ENCODE measurements at regions not wholly inside any gene's neighbourhood (a gene's known extent, or its start where the extent isn't known, plus 50 kb on each side); places are given as distances from the start of the nearest gene placed in this dataset.
"Not testable (repeated sequence)": the region's sequence is repeated elsewhere in the genome, so short reads cannot be mapped to it uniquely, and the experiment has no call there.

DNA sequence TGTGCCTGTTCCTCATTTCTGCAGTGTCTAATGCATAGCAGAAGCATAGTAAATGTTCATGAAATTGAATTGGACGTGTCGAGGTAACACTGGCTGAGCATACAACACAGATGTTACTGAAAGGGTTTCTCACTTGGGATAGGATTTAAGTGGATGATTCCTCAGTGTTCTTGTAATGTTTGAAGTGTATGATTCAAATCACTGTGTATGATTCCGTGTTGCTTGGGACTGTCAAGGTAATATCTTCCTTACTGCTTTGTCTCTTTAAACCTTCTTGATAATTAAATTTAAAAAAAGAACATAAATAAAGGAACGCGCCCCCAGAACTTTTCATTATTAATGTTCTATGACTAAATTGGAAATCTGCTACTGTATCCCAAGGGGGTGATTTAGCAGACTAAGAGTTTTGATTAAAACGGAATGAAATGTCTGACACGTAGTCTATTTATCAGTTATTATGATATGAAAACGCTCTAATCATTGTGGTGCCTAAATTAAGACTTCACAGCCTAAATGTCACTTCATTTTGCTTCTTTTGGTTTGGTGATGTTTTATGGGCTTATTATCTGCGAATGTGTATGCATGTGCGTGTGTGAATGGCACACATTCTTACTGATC lies 696.9 kb upstream of the EPHA5 start:
- H3K4me3 ChIP-seq (replicated peaks in 1 of 3; ENCODE audit: insufficient read depth in 1 of 3, low read depth in 1 of 3, low read length in 3 of 3), result no peak overlapping the region
- ChIA-PET POLR2A (no interaction called here), CTCF (no interaction called here)
- dilution Hi-C loops (cut with MboI; ENCODE audit: extremely low pct_ligation_motif_present, low sequenced_read_pairs) (no loop called here), intact Hi-C loops (cut with micrococcal nuclease) (no loop called here)
- H2AFZ ChIP-seq (ENCODE audit: low read depth, low read length), result no peak overlapping the region
- H3K9me3 ChIP-seq (replicated peaks; ENCODE audit: control insufficient read depth, insufficient read depth, low read length), result no peaks in the 10 kb centered on the region
- FAIRE-seq, result no peak
- H3K9me1 ChIP-seq (replicated peaks; ENCODE audit: control insufficient read depth, extremely low read depth, insufficient read depth, low read length), result no peaks in the 10 kb centered on the region
- no peaks in the 10 kb centered on the region for H3K4me1 ChIP-seq (ENCODE audit: control insufficient read depth, extremely low read depth, insufficient read depth, low read length)
- no peaks in the 10 kb centered on the region for H3K36me3 ChIP-seq (ENCODE audit: control insufficient read depth in 2 of 2, extremely low read depth in 1 of 2, insufficient read depth in 2 of 2, low read length in 2 of 2)
- H3K9ac ChIP-seq (replicated peaks; ENCODE audit: extremely low read depth, insufficient read depth, low read length), result no peak overlapping the region
- H3K27me3 ChIP-seq (ENCODE audit: control insufficient read depth in 2 of 2, insufficient read depth in 2 of 2, low read length in 2 of 2), result no peaks in the 10 kb centered on the region
- no peak overlapping the region for H3K4me2 ChIP-seq (ENCODE audit: insufficient read depth, low read length)
- DNase-seq (ENCODE audit: low read depth, low spot score), result no peak
- H3K79me2 ChIP-seq (ENCODE audit: control insufficient read depth, insufficient read depth, low read length), result no peaks in the 10 kb centered on the region
- no peak overlapping the region for H3K27ac ChIP-seq (ENCODE audit: insufficient read depth, low read depth, low read length)
- no peak for TF ChIP-seq MYC (IDR thresholded peaks at IDR 0.05; ENCODE audit: low read depth, low read length)
- no TSS peak for BruUV-seq (replicated peaks)
- H4K20me1 ChIP-seq (replicated peaks; ENCODE audit: control insufficient read depth, extremely low read depth, insufficient read depth, low read length), result no peaks in the 10 kb centered on the region

DNA sequence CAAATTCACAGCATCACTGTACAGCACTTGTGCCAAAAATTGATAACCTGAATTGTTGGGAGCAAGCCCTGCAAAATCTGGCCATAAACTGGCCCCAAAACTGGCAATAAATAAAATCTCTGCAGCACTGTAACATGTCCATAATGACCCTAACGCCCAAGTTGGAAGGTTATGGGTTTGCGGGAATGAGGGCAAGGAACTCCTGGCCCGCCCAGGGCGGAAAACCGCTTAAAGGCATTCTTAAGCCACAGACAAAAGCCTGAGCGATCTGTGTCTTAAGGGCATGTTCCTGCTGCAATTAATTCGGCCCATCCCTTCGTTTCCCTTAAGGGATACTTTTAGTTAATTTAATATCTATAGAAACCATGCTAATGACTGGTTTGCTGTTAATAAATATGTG lies 690.1 kb upstream of the EPHA5 start:
- H3K27me3 ChIP-seq (ENCODE audit: control insufficient read depth in 2 of 2, insufficient read depth in 2 of 2, low read length in 2 of 2); H3K9me1 ChIP-seq (replicated peaks; ENCODE audit: control insufficient read depth, extremely low read depth, insufficient read depth, low read length); H3K9me3 ChIP-seq (replicated peaks; ENCODE audit: control insufficient read depth, insufficient read depth, low read length); H3K27ac ChIP-seq (ENCODE audit: insufficient read depth, low read depth, low read length); H3K9ac ChIP-seq (replicated peaks; ENCODE audit: extremely low read depth, insufficient read depth, low read length); CTCF ChIA-PET; H3K4me1 ChIP-seq (ENCODE audit: control insufficient read depth, extremely low read depth, insufficient read depth, low read length); POLR2A ChIA-PET; intact Hi-C loops (cut with micrococcal nuclease); BruUV-seq (replicated peaks); dilution Hi-C loops (cut with MboI; ENCODE audit: extremely low pct_ligation_motif_present, low sequenced_read_pairs); H3K4me2 ChIP-seq (ENCODE audit: insufficient read depth, low read length); H2AFZ ChIP-seq (ENCODE audit: low read depth, low read length); H3K36me3 ChIP-seq (ENCODE audit: control insufficient read depth in 2 of 2, extremely low read depth in 1 of 2, insufficient read depth in 2 of 2, low read length in 2 of 2); H3K4me3 ChIP-seq (replicated peaks in 1 of 3; ENCODE audit: insufficient read depth in 1 of 3, low read depth in 1 of 3, low read length in 3 of 3); DNase-seq (ENCODE audit: low read depth, low spot score); H4K20me1 ChIP-seq (replicated peaks; ENCODE audit: control insufficient read depth, extremely low read depth, insufficient read depth, low read length); H3K79me2 ChIP-seq (ENCODE audit: control insufficient read depth, insufficient read depth, low read length); FAIRE-seq: not testable (repeated sequence)

DNA sequence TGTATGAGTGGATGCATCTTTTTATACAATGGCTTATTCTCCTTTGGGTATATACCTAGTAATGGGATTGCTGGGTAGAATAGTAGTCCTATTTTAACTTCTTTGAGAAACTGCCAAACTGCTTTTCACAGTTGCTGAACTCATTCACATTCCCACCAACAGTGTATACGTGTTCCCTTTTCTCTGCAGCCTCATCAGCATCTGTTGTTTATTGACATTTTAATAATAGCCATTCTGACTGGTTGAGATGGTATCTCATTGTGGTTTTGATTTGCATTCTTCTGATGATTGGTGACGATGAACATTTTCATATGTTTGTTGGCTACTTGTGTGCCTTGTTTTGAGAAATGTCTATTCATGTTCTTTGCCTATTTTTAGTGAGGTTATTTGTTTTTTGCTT lies 687.0 kb upstream of the EPHA5 start:
- TF ChIP-seq POLR2A (IDR thresholded peaks at IDR 0.05; ENCODE audit: low read depth, low read length), result no peak
- no peak for TF ChIP-seq POLR2AphosphoS5 (IDR thresholded peaks at IDR 0.05; ENCODE audit: insufficient read depth, low read depth, low read length)
- no peak for TF ChIP-seq MYC (IDR thresholded peaks at IDR 0.05; ENCODE audit: low read depth, low read length)
- TF ChIP-seq, protein P1, sequence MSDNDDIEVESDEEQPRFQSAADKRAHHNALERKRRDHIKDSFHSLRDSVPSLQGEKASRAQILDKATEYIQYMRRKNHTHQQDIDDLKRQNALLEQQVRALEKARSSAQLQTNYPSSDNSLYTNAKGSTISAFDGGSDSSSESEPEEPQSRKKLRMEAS (IDR thresholded peaks at IDR 0.05; ENCODE audit: insufficient read depth, insufficient read length), result no peak
- TF ChIP-seq, protein P2, sequence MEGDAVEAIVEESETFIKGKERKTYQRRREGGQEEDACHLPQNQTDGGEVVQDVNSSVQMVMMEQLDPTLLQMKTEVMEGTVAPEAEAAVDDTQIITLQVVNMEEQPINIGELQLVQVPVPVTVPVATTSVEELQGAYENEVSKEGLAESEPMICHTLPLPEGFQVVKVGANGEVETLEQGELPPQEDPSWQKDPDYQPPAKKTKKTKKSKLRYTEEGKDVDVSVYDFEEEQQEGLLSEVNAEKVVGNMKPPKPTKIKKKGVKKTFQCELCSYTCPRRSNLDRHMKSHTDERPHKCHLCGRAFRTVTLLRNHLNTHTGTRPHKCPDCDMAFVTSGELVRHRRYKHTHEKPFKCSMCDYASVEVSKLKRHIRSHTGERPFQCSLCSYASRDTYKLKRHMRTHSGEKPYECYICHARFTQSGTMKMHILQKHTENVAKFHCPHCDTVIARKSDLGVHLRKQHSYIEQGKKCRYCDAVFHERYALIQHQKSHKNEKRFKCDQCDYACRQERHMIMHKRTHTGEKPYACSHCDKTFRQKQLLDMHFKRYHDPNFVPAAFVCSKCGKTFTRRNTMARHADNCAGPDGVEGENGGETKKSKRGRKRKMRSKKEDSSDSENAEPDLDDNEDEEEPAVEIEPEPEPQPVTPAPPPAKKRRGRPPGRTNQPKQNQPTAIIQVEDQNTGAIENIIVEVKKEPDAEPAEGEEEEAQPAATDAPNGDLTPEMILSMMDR (IDR thresholded peaks at IDR 0.05; ENCODE audit: extremely low read depth in 1 of 2, insufficient read depth in 1 of 2, low read depth in 1 of 2, low read length in 2 of 2), result no peak
- TF ChIP-seq FOS (IDR thresholded peaks at IDR 0.05; ENCODE audit: borderline replicate concordance, insufficient read depth, low read length), result no peak
- TF ChIP-seq GATA2 (IDR thresholded peaks at IDR 0.05; ENCODE audit: insufficient read depth, insufficient read length, low read depth, low read length), result no peak
- TF ChIP-seq JUN (IDR thresholded peaks at IDR 0.05; ENCODE audit: borderline replicate concordance, insufficient read depth, insufficient read length, low read depth), result no peak
- TF ChIP-seq EZH2 (IDR thresholded peaks at IDR 0.05; ENCODE audit: borderline replicate concordance, low read depth, low read length, severe bottlenecking), result no peak
- dilution Hi-C loops (cut with MboI; ENCODE audit: extremely low pct_ligation_motif_present, low sequenced_read_pairs), result no loop called here
- DNase-seq (ENCODE audit: low read depth, low spot score), result no peak

More for the DNA sequence above, 687.0 kb upstream of the EPHA5 start:
- Histone ChIP-seq H3K36me3 (ENCODE audit: control insufficient read depth in 2 of 2, extremely low read depth in 1 of 2, insufficient read depth in 2 of 2, low read length in 2 of 2) (no peaks in the 10 kb centered on the region), H3K79me2 (ENCODE audit: control insufficient read depth, insufficient read depth, low read length) (no peaks in the 10 kb centered on the region), H4K20me1 (replicated peaks; ENCODE audit: control insufficient read depth, extremely low read depth, insufficient read depth, low read length) (no peaks in the 10 kb centered on the region), H2AFZ (ENCODE audit: low read depth, low read length) (no peak overlapping the region), H3K9me1 (replicated peaks; ENCODE audit: control insufficient read depth, extremely low read depth, insufficient read depth, low read length) (no peaks in the 10 kb centered on the region), H3K9ac (replicated peaks; ENCODE audit: extremely low read depth, insufficient read depth, low read length) (no peak overlapping the region), H3K4me2 (ENCODE audit: insufficient read depth, low read length) (no peak overlapping the region), H3K4me1 (ENCODE audit: control insufficient read depth, extremely low read depth, insufficient read depth, low read length) (no peaks in the 10 kb centered on the region), H3K27ac (ENCODE audit: insufficient read depth, low read depth, low read length) (no peak overlapping the region), H3K27me3 (ENCODE audit: control insufficient read depth in 2 of 2, insufficient read depth in 2 of 2, low read length in 2 of 2) (no peaks in the 10 kb centered on the region), H3K4me3 (replicated peaks in 1 of 3; ENCODE audit: insufficient read depth in 1 of 3, low read depth in 1 of 3, low read length in 3 of 3) (no peak overlapping the region), H3K9me3 (replicated peaks; ENCODE audit: control insufficient read depth, insufficient read depth, low read length) (no peaks in the 10 kb centered on the region)
- intact Hi-C loops (cut with micrococcal nuclease), result no loop called here
- CTCF ChIA-PET, result no interaction called here
- BruUV-seq (replicated peaks), result no TSS peak
- no peak for FAIRE-seq
- POLR2A ChIA-PET, result no interaction called here

Data from endothelial cell of umbilical vein (primary cell).